AG09319 (cell line): ENCODE measurements at regions not wholly inside any gene's neighbourhood (a gene's known extent, or its start where the extent isn't known, plus 50 kb on each side); places are given as distances from the start of the nearest gene placed in this dataset.
"Not testable (repeated sequence)": the region's sequence is repeated elsewhere in the genome, so short reads cannot be mapped to it uniquely, and the experiment has no call there.

Experiments
- DNase-seq: peaks from one replicate; pipeline ENCODE4 v3.0.0-alpha.2; 2010; ENCODE audit warnings: low read depth; ENCODE audit errors: extremely low read depth
- TF ChIP-seq, protein P1 (sequence below): IDR thresholded peaks from 2 replicates; pipeline ENCODE4 v1.5.1; 2011; ENCODE audit warnings: low read depth, mild to moderate bottlenecking, inconsistent platforms, low read length, moderate library complexity

DNA sequence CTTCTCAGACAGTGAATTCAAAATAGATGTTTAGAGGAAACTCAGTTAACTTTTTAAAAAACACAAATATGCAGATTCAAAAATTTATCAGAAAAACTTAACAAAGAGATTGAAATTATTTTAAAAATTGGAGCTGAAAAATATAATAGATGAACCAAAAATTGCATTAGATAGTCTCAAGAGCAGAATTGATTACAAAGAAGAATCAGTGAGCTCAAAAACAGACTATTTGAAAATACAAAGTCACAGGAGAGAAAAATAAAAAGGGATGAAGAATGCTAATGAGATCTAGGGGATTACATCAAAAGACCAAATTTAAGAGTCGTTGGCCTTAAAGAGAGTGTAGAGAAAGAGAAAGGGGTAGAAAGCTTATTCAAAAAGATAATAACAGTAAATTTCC, 700.5 kb downstream of the COL12A1 start:
- TF ChIP-seq, protein P1, sequence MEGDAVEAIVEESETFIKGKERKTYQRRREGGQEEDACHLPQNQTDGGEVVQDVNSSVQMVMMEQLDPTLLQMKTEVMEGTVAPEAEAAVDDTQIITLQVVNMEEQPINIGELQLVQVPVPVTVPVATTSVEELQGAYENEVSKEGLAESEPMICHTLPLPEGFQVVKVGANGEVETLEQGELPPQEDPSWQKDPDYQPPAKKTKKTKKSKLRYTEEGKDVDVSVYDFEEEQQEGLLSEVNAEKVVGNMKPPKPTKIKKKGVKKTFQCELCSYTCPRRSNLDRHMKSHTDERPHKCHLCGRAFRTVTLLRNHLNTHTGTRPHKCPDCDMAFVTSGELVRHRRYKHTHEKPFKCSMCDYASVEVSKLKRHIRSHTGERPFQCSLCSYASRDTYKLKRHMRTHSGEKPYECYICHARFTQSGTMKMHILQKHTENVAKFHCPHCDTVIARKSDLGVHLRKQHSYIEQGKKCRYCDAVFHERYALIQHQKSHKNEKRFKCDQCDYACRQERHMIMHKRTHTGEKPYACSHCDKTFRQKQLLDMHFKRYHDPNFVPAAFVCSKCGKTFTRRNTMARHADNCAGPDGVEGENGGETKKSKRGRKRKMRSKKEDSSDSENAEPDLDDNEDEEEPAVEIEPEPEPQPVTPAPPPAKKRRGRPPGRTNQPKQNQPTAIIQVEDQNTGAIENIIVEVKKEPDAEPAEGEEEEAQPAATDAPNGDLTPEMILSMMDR: no peak
- no peak for DNase-seq

DNA sequence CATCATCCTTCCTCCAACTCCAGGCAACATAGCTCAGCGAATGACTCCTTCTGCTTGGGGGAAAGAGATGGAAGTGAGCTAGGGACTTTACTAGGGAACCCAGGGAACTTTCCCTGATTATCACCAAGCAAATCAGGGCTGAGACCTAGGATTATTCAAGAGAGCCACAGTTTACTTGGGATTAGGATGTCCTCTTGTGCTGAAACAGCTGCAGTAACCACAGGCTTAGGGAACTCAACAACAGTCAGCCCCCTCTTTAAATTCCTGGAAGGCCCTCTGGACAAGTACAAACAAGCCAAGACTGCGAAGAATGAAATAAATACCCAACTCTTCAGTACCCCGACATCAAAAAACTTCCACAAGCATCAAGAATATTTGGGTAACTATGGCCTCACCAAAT, 700.9 kb downstream of the COL12A1 start:
- TF ChIP-seq, protein P1: no peak
- no peak for DNase-seq

- TF ChIP-seq, protein P1: no peak
These were observed 713.3 kb downstream of the COL12A1 start for GRCh38 chr6:74492587-74492986.

DNA sequence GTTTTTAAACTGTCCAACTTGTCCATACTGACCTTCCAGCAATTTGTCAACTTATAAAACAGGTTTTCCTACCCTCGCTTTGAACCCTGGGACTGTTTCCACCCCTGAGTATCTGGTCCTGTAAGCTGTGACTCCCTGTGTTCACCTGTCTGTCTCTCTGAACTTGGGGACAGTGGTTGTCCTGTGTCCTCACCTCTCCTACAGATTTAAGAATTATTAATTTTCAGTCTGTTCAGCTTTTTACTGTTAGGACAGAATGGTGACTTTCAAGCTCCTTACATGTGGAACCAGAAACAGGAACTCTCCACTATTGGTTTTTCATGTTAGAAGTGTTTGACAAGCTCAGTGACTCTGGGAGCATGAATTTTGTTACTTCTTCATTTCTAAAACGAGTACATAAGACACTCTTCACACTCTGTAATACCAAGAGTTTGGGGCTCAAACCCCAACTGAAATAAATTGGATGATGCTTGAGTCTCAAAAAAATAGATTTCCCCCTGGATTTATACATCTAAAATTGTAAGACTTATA, 713.9 kb downstream of the COL12A1 start:
- TF ChIP-seq, protein P1: no peak
- DNase-seq: no peak

More at GRCh38 chr6:74492587-74492986, 713.3 kb downstream of the COL12A1 start:
- DNase-seq: no peak

DNA sequence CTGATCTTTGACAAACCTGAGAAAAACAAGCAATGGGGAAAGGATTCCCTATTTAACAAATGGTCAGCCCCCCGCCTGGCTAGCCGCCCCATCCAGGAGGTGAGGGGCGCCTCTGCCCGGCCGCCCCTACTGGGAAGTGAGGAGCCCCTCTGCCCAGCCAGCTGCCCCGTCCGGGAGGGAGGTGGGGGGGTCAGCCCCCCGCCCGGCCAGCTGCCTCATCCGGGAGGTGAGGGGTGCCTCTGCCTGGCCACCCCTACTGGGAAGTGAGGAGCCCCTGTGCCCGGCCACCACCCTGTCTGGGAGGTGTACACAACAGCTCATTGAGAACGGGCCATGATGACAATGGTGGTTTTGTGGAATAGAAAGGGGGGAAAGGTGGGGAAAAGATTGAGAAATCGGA, 717.1 kb downstream of the COL12A1 start:
- DNase-seq: not testable (repeated sequence)

GRCh38 chr6:74482180-74482579, 723.7 kb downstream of the COL12A1 start:
- TF ChIP-seq, protein P1: no peak
- DNase-seq: no peak

GRCh38 chr6:74480561-74480960, 725.3 kb downstream of the COL12A1 start:
- TF ChIP-seq, protein P1: no peak
- DNase-seq: no peak

GRCh38 chr6:74479960-74480359, 725.9 kb downstream of the COL12A1 start:
- TF ChIP-seq, protein P1: no peak
- no peak for DNase-seq
